H9 (cell line): ENCODE measurements at regions not wholly inside any gene's neighbourhood (a gene's known extent, or its start where the extent isn't known, plus 50 kb on each side); places are given as distances from the start of the nearest gene placed in this dataset.

Source experiments
- DNase-seq: peaks from one replicate; pipeline ENCODE4 v3.0.0-alpha.2; 2017
- H2AFZ ChIP-seq: one replicate; pipeline ENCODE4 v1.6.1; 2013; ENCODE audit warnings: mild to moderate bottlenecking, low read length, control low read depth, moderate library complexity
- H2AK5ac ChIP-seq: 2 replicates; pipeline ENCODE4 v1.6.1; 2013; ENCODE audit warnings: low read length, control low read depth, mixed read lengths; ENCODE audit not compliant: insufficient read length
- H2BK120ac ChIP-seq: one replicate; pipeline ENCODE4 v1.6.1; 2013; ENCODE audit warnings: low read depth, mild to moderate bottlenecking, low read length, control low read depth, inconsistent platforms; ENCODE audit not compliant: poor library complexity, severe bottlenecking
- H2BK12ac ChIP-seq: 2 replicates; pipeline ENCODE4 v1.6.1; 2013; ENCODE audit warnings: low read length, control low read depth, mixed read lengths, low read depth; ENCODE audit not compliant: insufficient read length
- H2BK15ac ChIP-seq: 2 replicates; pipeline ENCODE4 v1.6.1; 2013; ENCODE audit warnings: low read depth, low read length, control low read depth
- H2BK20ac ChIP-seq: one replicate; pipeline ENCODE4 v1.6.1; 2013; ENCODE audit warnings: low read depth, mild to moderate bottlenecking, low read length, control low read depth, inconsistent platforms; ENCODE audit not compliant: poor library complexity, severe bottlenecking
- H2BK5ac ChIP-seq: 2 replicates; pipeline ENCODE4 v1.6.1; 2013; ENCODE audit warnings: low read length, control low read depth, mixed read lengths; ENCODE audit not compliant: insufficient read length
- H3K14ac ChIP-seq: 2 replicates; pipeline ENCODE4 v1.6.1; 2013; ENCODE audit warnings: low read length, control low read depth; ENCODE audit not compliant: insufficient read depth
- H3K18ac ChIP-seq: 2 replicates; pipeline ENCODE4 v1.6.1; 2013; ENCODE audit warnings: low read depth, mild to moderate bottlenecking, mixed read lengths, low read length, control low read depth; ENCODE audit not compliant: insufficient read length
- H3K23ac ChIP-seq: 2 replicates; pipeline ENCODE4 v1.6.1; 2013; ENCODE audit warnings: low read length, control low read depth, mixed read lengths, low read depth; ENCODE audit not compliant: insufficient read length
- H3K23me2 ChIP-seq: 2 replicates; pipeline ENCODE4 v1.6.1; 2013; ENCODE audit warnings: low read depth, mild to moderate bottlenecking, mixed read lengths, low read length, control low read depth; ENCODE audit not compliant: insufficient read length, poor library complexity, severe bottlenecking
- H3K27ac ChIP-seq: 2 replicates; pipeline ENCODE4 v1.5.1; 2013; ENCODE audit warnings: low read length, control low read depth, mixed read lengths, low read depth; ENCODE audit not compliant: insufficient read length
- H3K27me3 ChIP-seq: 2 replicates; pipeline ENCODE4 v1.6.1; 2013; ENCODE audit warnings: low read length, control low read depth, inconsistent platforms; ENCODE audit not compliant: insufficient read depth
- H3K4ac ChIP-seq: 2 replicates; pipeline ENCODE4 v1.6.1; 2013; ENCODE audit warnings: low read depth, mild to moderate bottlenecking, control low read depth, inconsistent platforms, low read length, moderate library complexity
- H3K4me1 ChIP-seq: 2 replicates; pipeline ENCODE4 v1.6.1; 2013; ENCODE audit warnings: low read length, control low read depth, inconsistent platforms; ENCODE audit not compliant: insufficient read depth
- H3K4me2 ChIP-seq: 2 replicates; pipeline ENCODE4 v1.6.1; 2013; ENCODE audit warnings: low read length, control low read depth, mixed read lengths; ENCODE audit not compliant: insufficient read length, insufficient read depth
- H3K56ac ChIP-seq: 2 replicates; pipeline ENCODE4 v1.6.1; 2013; ENCODE audit warnings: low read depth, mild to moderate bottlenecking, mixed read lengths, low read length, control low read depth; ENCODE audit not compliant: insufficient read length
- H3K79me1 ChIP-seq: 2 replicates; pipeline ENCODE4 v1.6.1; 2013; ENCODE audit warnings: low read depth, mild to moderate bottlenecking, moderate library complexity, low read length, control low read depth, inconsistent platforms; ENCODE audit not compliant: insufficient read depth, poor library complexity, severe bottlenecking
- H3K79me2 ChIP-seq: 2 replicates; pipeline ENCODE4 v1.6.1; 2013; ENCODE audit warnings: low read length, control low read depth, inconsistent platforms; ENCODE audit not compliant: insufficient read depth
- H3K9ac ChIP-seq: 2 replicates; pipeline ENCODE4 v1.6.1; 2013; ENCODE audit warnings: low read length, control low read depth, mixed read lengths; ENCODE audit not compliant: insufficient read length; ENCODE audit errors: extremely low read depth
- H3K9me3 ChIP-seq: one replicate; pipeline ENCODE4 v1.6.1; 2013; ENCODE audit warnings: low read depth, low read length, inconsistent platforms; ENCODE audit not compliant: control insufficient read depth
- H3T11ph ChIP-seq: one replicate; pipeline ENCODE4 v1.6.1; 2013; ENCODE audit warnings: mild to moderate bottlenecking, low read length, control low read depth, inconsistent platforms
- H4K20me1 ChIP-seq: one replicate; pipeline ENCODE4 v1.6.1; 2013; ENCODE audit not compliant: control insufficient read depth, insufficient read length, insufficient read depth
- H4K5ac ChIP-seq: 2 replicates; pipeline ENCODE4 v1.6.1; 2013; ENCODE audit warnings: low read depth, mild to moderate bottlenecking, mixed read lengths, low read length, control low read depth; ENCODE audit not compliant: insufficient read length
- H4K8ac ChIP-seq: replicated peaks from 2 replicates; pipeline ENCODE4 v1.6.1; 2013; ENCODE audit warnings: low read length, control low read depth, mixed read lengths, low read depth; ENCODE audit not compliant: insufficient read length
- H4K91ac ChIP-seq: 2 replicates; pipeline ENCODE4 v1.6.1; 2013; ENCODE audit warnings: low read depth, mild to moderate bottlenecking, moderate library complexity, mixed read lengths, low read length, control low read depth; ENCODE audit not compliant: insufficient read length
- H3K27ac Mint-ChIP-seq, 3 experiments: 2 replicates in 2 of 3; 3 replicates in 1 of 3; pipeline ENCODE4 v1.8.0; 2020 to 2021; ENCODE audit warnings: mixed read lengths in 3 of 3, mild to moderate bottlenecking in 1 of 3, moderate library complexity in 1 of 3
- H3K27me3 Mint-ChIP-seq: 2 replicates; pipeline ENCODE4 v1.8.0; 2021; ENCODE audit warnings: low read depth, mild to moderate bottlenecking, moderate library complexity, mixed read lengths
- H3K36me3 Mint-ChIP-seq, 3 experiments: 2 replicates in 2 of 3; 3 replicates in 1 of 3; pipeline ENCODE4 v1.8.0; 2020 to 2021; ENCODE audit warnings: low read depth in 3 of 3, mixed read lengths in 3 of 3; ENCODE audit not compliant: insufficient read depth in 1 of 3
- H3K4me1 Mint-ChIP-seq, 2 experiments: 2 replicates each; pipeline ENCODE4 v1.8.0; 2020; ENCODE audit warnings: mixed read lengths in 2 of 2
- H3K4me3 Mint-ChIP-seq, 2 experiments: 2 replicates in 1 of 2; 3 replicates in 1 of 2; pipeline ENCODE4 v1.8.0; 2020 to 2021; ENCODE audit warnings: mild to moderate bottlenecking in 2 of 2, mixed read lengths in 2 of 2, moderate library complexity in 1 of 2
- H3K9me3 Mint-ChIP-seq, 2 experiments: 2 replicates in 1 of 2; 3 replicates in 1 of 2; pipeline ENCODE4 v1.8.0; 2020; ENCODE audit warnings: mild to moderate bottlenecking in 2 of 2, mixed read lengths in 2 of 2, moderate library complexity in 1 of 2
- WGBS: extraction: QIAGEN DNeasy Blood & Tissue Kit; methylation state at CpG from one replicate; pipeline ENCODE4 v1.1.7; 2013; ENCODE audit warnings: missing lambda C conversion rate, low lambda C conversion rate, mixed read lengths; ENCODE audit not compliant: insufficient read length; ENCODE audit errors: extremely low coverage; 5-methylcytosine and 5-hydroxymethylcytosine counted together
- TF ChIP-seq, protein P1 (sequence below): fragments of 200-600 bp; sonication (generic); conservative IDR thresholded peaks from 3 replicates; pipeline ENCODE4 v1.8.0; 2021; ENCODE audit warnings: antibody characterized with exemption, mild to moderate bottlenecking

DNA sequence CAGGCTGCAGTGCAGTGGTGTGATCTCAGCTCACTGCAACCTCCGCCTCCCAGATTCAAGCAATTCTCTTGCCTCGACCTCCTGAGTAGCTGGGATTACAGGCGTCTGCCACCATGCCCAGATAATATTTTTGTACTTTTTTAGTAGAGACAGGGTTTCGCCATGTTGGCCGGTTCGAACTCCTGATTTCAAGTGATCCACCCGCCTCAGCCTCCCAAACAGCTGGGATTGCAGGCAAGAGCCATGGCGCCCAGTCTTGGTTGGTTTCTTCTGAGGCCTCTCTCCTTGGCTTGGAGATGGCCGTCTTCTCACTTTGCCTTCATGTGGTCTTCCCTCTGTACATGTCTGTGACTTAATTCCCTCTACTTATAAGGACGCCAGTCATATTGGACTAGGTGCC is 254.6 kb downstream of the BUD13 start:
- WGBS: no CpG with 5 or more reads among the region's 10 CpGs
- TF ChIP-seq, protein P1, sequence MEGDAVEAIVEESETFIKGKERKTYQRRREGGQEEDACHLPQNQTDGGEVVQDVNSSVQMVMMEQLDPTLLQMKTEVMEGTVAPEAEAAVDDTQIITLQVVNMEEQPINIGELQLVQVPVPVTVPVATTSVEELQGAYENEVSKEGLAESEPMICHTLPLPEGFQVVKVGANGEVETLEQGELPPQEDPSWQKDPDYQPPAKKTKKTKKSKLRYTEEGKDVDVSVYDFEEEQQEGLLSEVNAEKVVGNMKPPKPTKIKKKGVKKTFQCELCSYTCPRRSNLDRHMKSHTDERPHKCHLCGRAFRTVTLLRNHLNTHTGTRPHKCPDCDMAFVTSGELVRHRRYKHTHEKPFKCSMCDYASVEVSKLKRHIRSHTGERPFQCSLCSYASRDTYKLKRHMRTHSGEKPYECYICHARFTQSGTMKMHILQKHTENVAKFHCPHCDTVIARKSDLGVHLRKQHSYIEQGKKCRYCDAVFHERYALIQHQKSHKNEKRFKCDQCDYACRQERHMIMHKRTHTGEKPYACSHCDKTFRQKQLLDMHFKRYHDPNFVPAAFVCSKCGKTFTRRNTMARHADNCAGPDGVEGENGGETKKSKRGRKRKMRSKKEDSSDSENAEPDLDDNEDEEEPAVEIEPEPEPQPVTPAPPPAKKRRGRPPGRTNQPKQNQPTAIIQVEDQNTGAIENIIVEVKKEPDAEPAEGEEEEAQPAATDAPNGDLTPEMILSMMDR: no peak
- no peaks in the 10 kb centered on the region for H3K79me2 ChIP-seq
- no peak overlapping the region for H3K56ac ChIP-seq
- H3K23me2 ChIP-seq: no peaks in the 10 kb centered on the region
- Mint-ChIP-seq H3K9me3 (no peaks in the 10 kb centered on the region; a peak in 1 of 5 replicates), H3K4me1 (peaks cover 6 to 9% of the 10 kb centered on the region in 2 experiments; a peak in 3 of 4 replicates), H3K36me3 (no peaks in the 10 kb centered on the region), H3K4me3 (no peak overlapping the region), H3K27ac (no peak overlapping the region), H3K27me3 (peaks cover 23% of the 10 kb centered on the region)
- H2BK20ac ChIP-seq: no peak overlapping the region
- H3K4me2 ChIP-seq: no peak overlapping the region
- H2BK120ac ChIP-seq: no peak overlapping the region
- H3K9me3 ChIP-seq: no peaks in the 10 kb centered on the region
- no peak overlapping the region for H2AK5ac ChIP-seq
- no peak overlapping the region for H2BK15ac ChIP-seq
- H3K18ac ChIP-seq: no peak overlapping the region
- no peak overlapping the region for H3K4ac ChIP-seq
- H2AFZ ChIP-seq: no peak overlapping the region
- DNase-seq: peak; percentile 12
- no peak overlapping the region for H3K9ac ChIP-seq
- no peak overlapping the region for H3K27ac ChIP-seq
- H4K91ac ChIP-seq: no peak overlapping the region
- H4K20me1 ChIP-seq: no peaks in the 10 kb centered on the region
- no peak overlapping the region for H3T11ph ChIP-seq
- H3K27me3 ChIP-seq: no peaks in the 10 kb centered on the region
- no peak overlapping the region for H3K23ac ChIP-seq
- H2BK5ac ChIP-seq: no peak overlapping the region
- no peak overlapping the region for H3K14ac ChIP-seq
- no peaks in the 10 kb centered on the region for H3K4me1 ChIP-seq
- H2BK12ac ChIP-seq: no peak overlapping the region
- H3K79me1 ChIP-seq: no peaks in the 10 kb centered on the region
- no peak overlapping the region for H4K5ac ChIP-seq
- no peak overlapping the region for H4K8ac ChIP-seq
